ENCODE measurements at regions not wholly inside any gene's neighbourhood (a gene's known extent, or its start where the extent isn't known, plus 50 kb on each side); places are given as distances from the start of the nearest gene placed in this dataset.
"Not testable (repeated sequence)": the region's sequence is repeated elsewhere in the genome, so short reads cannot be mapped to it uniquely, and the experiment has no call there.

- Histone ChIP-seq H3K4me3 (no peak overlapping the region), H3K27ac (no peak overlapping the region)
These were observed 416.2 kb downstream of the IGSF11 start for GRCh38 chr3:118618247-118619040.

- no peak overlapping the region for H3K27ac ChIP-seq
- no peak overlapping the region for H3K4me3 ChIP-seq
These were observed 408.2 kb downstream of the IGSF11 start for GRCh38 chr3:118626453-118626852.

DNA sequence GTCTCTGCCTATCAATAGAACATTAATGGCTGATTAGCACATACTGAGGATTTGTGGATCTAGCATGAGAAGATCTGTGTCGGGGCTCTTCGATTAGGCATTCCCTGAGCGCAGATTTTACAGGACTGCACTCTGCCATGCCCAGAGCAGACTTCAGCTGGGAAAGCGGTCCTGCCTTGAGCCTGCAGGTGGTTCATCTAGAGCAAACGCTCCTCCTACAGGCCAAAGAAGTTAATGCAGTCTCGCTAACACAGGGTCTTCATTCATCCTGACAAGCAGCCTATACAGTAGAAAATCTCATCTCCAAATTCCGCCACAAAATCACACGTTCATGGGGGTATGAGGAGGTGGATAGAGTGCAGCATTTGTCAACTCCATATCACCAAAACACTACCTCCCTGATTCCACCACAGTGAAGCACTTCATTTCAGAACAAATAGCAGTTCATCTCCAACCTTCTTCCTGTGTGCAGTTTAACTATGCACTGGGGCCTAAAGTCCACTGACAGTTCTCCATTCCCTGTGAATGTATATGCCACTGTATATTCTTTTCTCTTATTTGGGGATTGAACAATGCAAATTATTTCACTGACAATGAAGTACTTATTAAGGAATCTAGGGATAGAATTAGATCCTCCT is 405.8 kb downstream of the IGSF11 start:
- H3K4me3 ChIP-seq, result no peak overlapping the region
- H3K27ac ChIP-seq, result no peak overlapping the region

- H3K4me3 ChIP-seq, result no peak overlapping the region
These were observed 404.8 kb downstream of the IGSF11 start for GRCh38 chr3:118629821-118630220.

GRCh38 chr3:118635711-118636110 is 398.9 kb downstream of the IGSF11 start:
- Histone ChIP-seq H3K27ac (no peak overlapping the region), H3K4me3 (no peak overlapping the region)

More at GRCh38 chr3:118629821-118630220, 404.8 kb downstream of the IGSF11 start:
- no peak overlapping the region for H3K27ac ChIP-seq

DNA sequence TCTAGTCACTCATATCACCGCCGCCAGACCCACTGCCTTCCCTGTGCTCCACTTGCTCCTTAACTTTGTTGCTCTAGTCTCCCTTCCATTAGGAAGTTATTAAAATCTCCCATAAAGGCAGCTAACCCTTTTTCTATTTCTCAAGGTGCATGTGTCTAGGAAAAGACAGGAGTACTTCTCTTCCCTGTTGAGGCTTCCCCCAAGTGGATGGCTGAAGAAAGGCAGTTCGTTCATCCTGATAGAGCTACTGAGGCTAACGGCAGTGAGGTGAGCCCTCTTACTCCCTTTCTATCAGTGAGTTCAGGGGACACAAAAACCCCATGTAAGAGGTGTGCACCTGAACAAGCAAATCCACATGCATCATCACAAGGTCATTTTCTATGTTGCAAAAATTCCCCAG is 397.8 kb downstream of the IGSF11 start:
- no peak overlapping the region for H3K4me3 ChIP-seq
- H3K27ac ChIP-seq, result no peak overlapping the region

GRCh38 chr3:118637846-118638245 is 396.8 kb downstream of the IGSF11 start:
- Histone ChIP-seq H3K4me3 (no peak overlapping the region), H3K27ac (no peak overlapping the region)

DNA sequence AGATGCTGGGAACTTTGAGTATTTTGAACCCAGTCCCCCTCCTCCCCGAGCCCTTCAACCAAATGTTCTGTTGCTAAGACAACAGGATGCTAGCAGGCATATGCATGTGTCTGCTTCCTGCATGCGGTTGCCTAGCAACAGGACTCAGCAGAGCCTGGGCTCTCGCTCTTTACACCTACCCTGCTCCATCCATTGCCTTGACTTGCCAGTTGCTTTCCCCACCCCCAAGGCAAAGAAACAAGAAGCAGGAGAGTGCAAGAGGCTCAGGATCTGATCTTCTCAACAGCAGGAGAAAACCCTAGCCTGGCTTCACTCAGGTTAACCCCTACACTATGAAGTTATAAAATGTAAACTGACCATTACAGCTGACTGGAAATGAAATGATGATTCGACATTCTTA is 393.0 kb downstream of the IGSF11 start:
- Histone ChIP-seq H3K27ac (no peak overlapping the region), H3K4me3 (no peak overlapping the region)

DNA sequence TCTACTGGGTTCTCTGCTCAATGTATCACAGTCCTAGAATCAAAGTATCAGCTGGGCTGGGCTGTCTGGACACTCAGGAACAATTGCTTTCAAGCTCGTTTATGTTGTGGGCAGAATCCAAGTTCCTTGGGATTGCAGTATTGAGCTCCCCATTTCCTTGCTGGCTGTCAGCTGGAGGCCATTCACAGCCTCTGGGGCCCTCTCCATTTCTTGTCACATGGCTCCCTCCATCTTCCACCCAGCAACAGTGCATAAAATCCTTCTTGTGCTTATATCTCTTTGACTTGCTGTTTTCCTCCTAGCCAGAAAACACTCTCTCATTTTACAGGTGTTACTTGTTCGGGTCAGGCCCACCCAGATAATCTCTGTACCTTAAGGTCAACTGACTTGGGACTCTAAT is 363.5 kb downstream of the IGSF11 start:
- H3K27ac ChIP-seq, result no peak overlapping the region
- H3K4me3 ChIP-seq, result no peak overlapping the region

- Histone ChIP-seq H3K4me3 (no peak overlapping the region), H3K27ac (no peak overlapping the region)
These were observed 359.3 kb downstream of the IGSF11 start for GRCh38 chr3:118675305-118675704.

DNA sequence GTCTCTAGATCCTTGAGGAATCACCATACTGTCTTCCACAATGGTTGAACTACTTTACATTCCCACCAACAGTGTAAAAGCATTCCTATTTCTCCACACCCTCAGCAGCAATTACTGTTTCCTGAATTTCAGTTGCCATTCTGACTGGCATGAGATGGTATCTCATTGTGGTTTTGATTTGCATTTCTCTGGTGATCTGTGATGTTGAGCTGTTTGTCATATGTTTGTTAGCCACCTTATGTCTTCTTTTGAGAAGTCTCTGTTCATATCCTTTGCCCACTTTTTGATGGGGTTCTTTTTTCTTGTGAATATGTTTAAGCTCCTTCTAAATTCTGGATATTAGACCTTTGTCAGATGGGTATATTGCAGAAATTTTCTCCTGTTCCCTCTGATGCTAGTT is 356.0 kb downstream of the IGSF11 start:
- H3K4me3 ChIP-seq, H3K27ac ChIP-seq: not testable (repeated sequence)

DNA sequence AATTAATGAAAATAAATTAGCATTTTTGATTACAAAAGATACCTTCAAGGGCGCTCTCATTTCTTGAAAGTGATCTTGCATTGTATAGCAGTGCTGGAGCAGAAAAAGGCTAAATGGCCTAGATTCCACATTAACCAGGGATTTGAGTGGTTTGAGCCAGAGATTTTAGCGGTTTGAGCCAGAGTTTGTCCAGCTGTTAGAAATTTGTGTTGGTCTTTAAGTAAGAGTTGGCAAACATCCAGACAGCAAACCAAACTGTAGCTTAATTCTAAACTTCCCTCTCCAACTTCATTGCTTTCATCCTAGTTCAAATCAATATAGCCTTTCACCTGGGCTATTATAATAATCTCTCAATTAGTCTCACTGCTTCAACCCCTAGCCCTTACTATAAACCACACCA is 351.7 kb downstream of the IGSF11 start:
- Histone ChIP-seq H3K27ac (no peak overlapping the region), H3K4me3 (no peak overlapping the region)

DNA sequence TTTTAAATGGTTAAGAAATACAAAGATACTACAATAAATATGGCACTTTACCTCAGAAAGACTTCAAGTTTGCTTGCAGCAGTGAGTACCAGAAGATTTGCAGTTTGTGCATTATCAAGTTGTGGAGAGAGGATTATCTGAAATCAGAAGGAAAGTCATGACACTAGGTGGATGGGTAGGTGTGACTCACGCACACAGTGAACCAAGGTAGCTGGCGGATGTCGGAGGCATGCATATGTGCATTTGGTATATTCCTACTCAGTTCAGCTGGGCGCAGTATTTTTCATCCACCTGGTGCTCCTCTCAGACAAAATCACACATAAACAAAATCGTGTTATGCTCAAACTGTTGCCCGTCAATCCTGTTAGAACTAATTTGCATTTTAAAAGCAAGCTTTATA is 351.0 kb downstream of the IGSF11 start:
- H3K27ac ChIP-seq, result no peak overlapping the region
- no peak overlapping the region for H3K4me3 ChIP-seq

DNA sequence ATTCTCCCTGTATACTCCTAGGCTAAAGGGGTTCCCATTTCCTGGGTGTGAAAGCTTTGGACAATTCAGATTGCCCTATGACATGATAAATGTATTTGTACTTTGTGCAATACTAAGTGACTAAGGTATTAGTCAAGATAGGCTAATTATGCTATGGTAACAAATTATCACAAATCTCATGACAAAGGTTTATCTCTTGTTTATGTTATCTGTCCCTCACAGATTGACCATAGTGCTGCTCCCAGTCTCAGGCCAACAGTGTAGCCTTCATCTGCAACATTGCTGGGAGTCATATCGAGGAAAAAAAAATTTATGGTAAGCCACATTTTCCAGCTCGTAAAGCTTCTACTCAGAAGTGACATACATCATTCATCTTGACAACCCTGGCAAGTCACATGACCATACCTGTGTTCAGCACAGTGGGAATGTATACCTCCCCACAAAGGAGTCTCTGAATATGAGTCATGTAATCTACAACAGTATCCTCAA is 346.2 kb downstream of the IGSF11 start:
- H3K27ac ChIP-seq, result no peak overlapping the region
- no peak overlapping the region for H3K4me3 ChIP-seq

GRCh38 chr3:118692416-118692815 is 342.2 kb downstream of the IGSF11 start:
- no peak overlapping the region for H3K4me3 ChIP-seq
- no peak overlapping the region for H3K27ac ChIP-seq

GRCh38 chr3:118705487-118706219 is 329.0 kb downstream of the IGSF11 start:
- Histone ChIP-seq H3K27ac (no peak overlapping the region), H3K4me3 (no peak overlapping the region)

DNA sequence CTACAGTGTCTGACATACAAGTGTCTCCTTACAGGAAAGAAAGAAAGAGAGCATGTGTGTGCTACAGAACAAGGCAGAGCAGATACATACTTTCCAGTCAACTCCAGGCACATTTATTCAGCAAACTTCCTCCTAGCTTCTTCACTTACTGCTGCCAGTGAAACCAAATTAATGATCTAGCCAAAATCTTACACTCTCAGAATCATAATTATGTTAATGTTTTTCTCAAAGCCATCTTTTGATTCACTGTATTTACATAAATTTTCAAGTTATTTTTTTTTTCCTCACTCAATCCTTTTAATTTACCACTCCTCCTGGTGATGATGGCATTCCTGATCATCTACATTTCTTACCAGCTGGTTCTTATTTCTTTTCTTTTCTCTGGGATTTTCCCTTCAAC is 326.7 kb downstream of the IGSF11 start:
- H3K4me3 ChIP-seq, result no peak overlapping the region

DNA sequence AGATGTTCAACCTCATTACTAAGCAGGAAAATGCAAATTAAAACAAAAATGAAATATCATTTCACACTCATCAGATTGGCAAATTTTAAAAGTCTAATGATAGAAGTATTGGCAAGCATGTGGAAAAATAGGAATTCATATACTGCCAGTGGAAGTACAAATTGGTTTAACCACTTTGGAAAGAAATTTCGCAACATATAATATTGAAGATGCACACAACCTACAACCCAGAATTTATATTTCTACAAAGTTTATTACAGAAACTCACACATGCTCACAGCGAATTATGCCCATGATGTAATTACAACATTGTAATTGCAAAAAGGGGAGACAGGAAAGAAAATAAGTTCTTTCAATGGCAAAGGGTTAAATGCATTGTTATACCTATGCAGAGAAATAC is 324.1 kb downstream of the IGSF11 start:
- H3K4me3 ChIP-seq, result no peak overlapping the region
- no peak overlapping the region for H3K27ac ChIP-seq

More for the DNA sequence above, 326.7 kb downstream of the IGSF11 start:
- no peak overlapping the region for H3K27ac ChIP-seq

GRCh38 chr3:118713502-118714207 is 321.0 kb downstream of the IGSF11 start:
- no peak overlapping the region for H3K4me3 ChIP-seq
- no peak overlapping the region for H3K27ac ChIP-seq

DNA sequence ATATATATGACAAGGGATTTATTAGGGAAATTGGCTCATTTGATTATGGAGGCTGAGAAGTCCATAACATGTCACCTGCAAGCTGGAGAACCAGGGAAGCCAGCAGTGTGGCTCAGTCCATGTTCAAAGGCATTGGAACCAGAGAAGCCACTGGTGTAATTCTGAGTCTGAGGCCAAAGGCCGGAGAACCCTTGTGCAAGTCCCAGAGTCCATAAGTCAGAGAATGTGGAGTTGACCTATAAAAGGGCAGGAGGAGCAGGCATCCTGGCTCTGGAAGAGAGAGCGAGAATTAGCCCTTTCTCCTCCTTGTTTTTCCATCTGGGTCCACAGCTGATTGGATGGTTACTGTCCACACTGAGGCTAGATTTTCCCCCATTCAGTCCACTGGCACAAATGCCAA is 319.8 kb downstream of the IGSF11 start:
- Histone ChIP-seq H3K27ac (no peak overlapping the region), H3K4me3 (no peak overlapping the region)

Data from skin epidermis (tissue), 12 donors.